Vagina (tissue), 2 donors: ENCODE measurements at regions not wholly inside any gene's neighbourhood (a gene's known extent, or its start where the extent isn't known, plus 50 kb on each side); places are given as distances from the start of the nearest gene placed in this dataset.

ENCODE experiments used
- DNase-seq, 2 donors: peaks; one replicate each; pipeline ENCODE4 v3.0.0-alpha.2; 2017; ENCODE audit errors: extremely low spot score in 2 of 2
- H3K27ac ChIP-seq: fragments of 200-600 bp; sonication (generic); one replicate; pipeline ENCODE4 v1.5.1; 2019
- H3K27me3 ChIP-seq: fragments of 200-600 bp; sonication (generic); one replicate; pipeline ENCODE4 v1.5.1; 2019
- H3K36me3 ChIP-seq, 2 donors: fragments of 200-600 bp; sonication (generic); one replicate each; pipeline ENCODE4 v1.5.1; 2017 to 2019
- H3K4me1 ChIP-seq: fragments of 200-600 bp; sonication (generic); one replicate; pipeline ENCODE4 v1.5.1; 2019
- H3K4me3 ChIP-seq, 2 donors: fragments of 200-600 bp; sonication (generic); 1 replicate in 1 of 2; 2 replicates in 1 of 2; pipeline ENCODE4 v1.5.1; 2016 to 2019
- H3K9me3 ChIP-seq: fragments of 200-600 bp; sonication (generic); one replicate; pipeline ENCODE4 v1.5.1; 2019
- POLR2A ChIP-seq, 2 donors: fragments of 450-650 bp; IDR thresholded peaks; one replicate each; pipeline ENCODE4 v1.6.1; 2017; ENCODE audit warnings: antibody characterized with exemption in 2 of 2, mild to moderate bottlenecking in 2 of 2, moderate library complexity in 2 of 2
- POLR2AphosphoS5 ChIP-seq, 2 donors: sonication (generic); formaldehyde crosslinking; IDR thresholded peaks; one replicate each; pipeline ENCODE4 v1.9.0; 2017; ENCODE audit warnings: antibody characterized with exemption in 2 of 2, mild to moderate bottlenecking in 2 of 2, low read depth in 1 of 2; ENCODE audit not compliant: insufficient read depth in 1 of 2
- intact Hi-C: fragments of 100-400 bp; cut with DNase I; formaldehyde crosslinking; loops from one replicate; pipeline ENCODE4 v1.15.1; 2023
- TF ChIP-seq, protein P1 (sequence below), 3 experiments: fragments of 450-650 bp in 2 of 3; fragments of 200-600 bp in 1 of 3; sonication (generic) in 1 of 3; IDR thresholded peaks; one replicate each; pipeline ENCODE4 v1.5.1; 2017 to 2019; ENCODE audit warnings: antibody characterized with exemption in 3 of 3, mild to moderate bottlenecking in 2 of 3, moderate library complexity in 2 of 3

DNA sequence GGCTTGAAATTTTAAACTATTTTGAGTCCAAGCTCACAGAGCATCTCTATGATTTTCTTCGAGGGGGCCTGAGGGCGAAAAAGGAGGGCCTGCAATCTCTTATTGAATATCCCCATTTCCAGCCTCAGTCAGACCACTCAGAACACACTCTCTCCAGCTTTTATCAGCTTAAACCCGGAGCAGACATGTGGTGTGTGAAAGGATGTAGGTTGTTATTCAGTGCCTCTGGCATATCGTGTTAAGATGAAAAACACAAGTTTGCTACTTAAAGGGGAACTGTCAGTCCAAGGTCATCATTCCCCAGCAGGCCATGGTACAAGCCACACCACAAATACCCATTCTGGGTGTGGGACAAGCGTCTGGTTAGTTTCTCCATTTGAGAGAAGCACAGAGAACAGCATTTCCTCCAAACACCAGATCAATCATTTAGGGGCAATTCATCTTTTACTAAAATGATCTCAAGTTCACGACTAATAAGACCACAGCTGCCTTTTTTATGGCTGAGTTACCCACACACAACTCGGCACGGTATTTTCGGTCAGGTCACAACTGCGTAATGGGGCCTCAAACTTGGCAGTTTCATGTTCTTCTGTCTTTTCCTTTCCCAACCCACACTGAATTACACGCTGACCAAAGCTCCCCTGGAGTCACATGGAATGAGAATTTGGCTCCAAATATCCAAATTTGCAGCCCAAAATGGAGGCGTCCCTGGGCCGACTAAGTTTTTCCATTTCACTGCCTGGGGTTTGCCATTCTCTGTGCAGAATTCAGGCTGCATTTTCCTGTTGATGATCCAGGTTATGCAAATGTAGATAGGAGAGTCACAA lies 188.4 kb downstream of the SEM1 start:
- no peaks in the 10 kb centered on the region for H3K27me3 ChIP-seq
- no peak for DNase-seq
- intact Hi-C loops, result no loop called here
- TF ChIP-seq POLR2AphosphoS5 (IDR thresholded peaks at IDR 0.05; ENCODE audit: insufficient read depth in 1 of 2, low read depth in 1 of 2) (no peak), POLR2A (IDR thresholded peaks at IDR 0.05) (no peak)
- TF ChIP-seq, protein P1, sequence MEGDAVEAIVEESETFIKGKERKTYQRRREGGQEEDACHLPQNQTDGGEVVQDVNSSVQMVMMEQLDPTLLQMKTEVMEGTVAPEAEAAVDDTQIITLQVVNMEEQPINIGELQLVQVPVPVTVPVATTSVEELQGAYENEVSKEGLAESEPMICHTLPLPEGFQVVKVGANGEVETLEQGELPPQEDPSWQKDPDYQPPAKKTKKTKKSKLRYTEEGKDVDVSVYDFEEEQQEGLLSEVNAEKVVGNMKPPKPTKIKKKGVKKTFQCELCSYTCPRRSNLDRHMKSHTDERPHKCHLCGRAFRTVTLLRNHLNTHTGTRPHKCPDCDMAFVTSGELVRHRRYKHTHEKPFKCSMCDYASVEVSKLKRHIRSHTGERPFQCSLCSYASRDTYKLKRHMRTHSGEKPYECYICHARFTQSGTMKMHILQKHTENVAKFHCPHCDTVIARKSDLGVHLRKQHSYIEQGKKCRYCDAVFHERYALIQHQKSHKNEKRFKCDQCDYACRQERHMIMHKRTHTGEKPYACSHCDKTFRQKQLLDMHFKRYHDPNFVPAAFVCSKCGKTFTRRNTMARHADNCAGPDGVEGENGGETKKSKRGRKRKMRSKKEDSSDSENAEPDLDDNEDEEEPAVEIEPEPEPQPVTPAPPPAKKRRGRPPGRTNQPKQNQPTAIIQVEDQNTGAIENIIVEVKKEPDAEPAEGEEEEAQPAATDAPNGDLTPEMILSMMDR (IDR thresholded peaks at IDR 0.05), result no peak
- H3K9me3 ChIP-seq, result no peaks in the 10 kb centered on the region
- no peak overlapping the region for H3K27ac ChIP-seq
- H3K36me3 ChIP-seq, result no peaks in the 10 kb centered on the region
- H3K4me3 ChIP-seq, result no peak overlapping the region
- H3K4me1 ChIP-seq, result no peaks in the 10 kb centered on the region

- no peaks in the 10 kb centered on the region for H3K4me1 ChIP-seq
- no peaks in the 10 kb centered on the region for H3K36me3 ChIP-seq
- H3K4me3 ChIP-seq, result no peak overlapping the region
- no peaks in the 10 kb centered on the region for H3K27me3 ChIP-seq
- H3K27ac ChIP-seq, result no peak overlapping the region
- H3K9me3 ChIP-seq, result no peaks in the 10 kb centered on the region
- TF ChIP-seq, protein P1 (IDR thresholded peaks at IDR 0.05), result no peak
- peak in 1 of 2 donors; percentile 30 for TF ChIP-seq POLR2AphosphoS5 (IDR thresholded peaks at IDR 0.05; ENCODE audit: insufficient read depth in 1 of 2, low read depth in 1 of 2)
- no peak for DNase-seq
- intact Hi-C loops, result no loop called here
Observed at GRCh38 chr7:96508371-96508770, 186.5 kb upstream of the SLC25A13 start.

- H3K4me3 ChIP-seq, result no peak overlapping the region
- TF ChIP-seq POLR2A (IDR thresholded peaks at IDR 0.05), result no peak
- TF ChIP-seq, protein P1 (IDR thresholded peaks at IDR 0.05), result no peak
- no peak for TF ChIP-seq POLR2AphosphoS5 (IDR thresholded peaks at IDR 0.05; ENCODE audit: insufficient read depth in 1 of 2, low read depth in 1 of 2)
- H3K27me3 ChIP-seq, result no peaks in the 10 kb centered on the region
- H3K9me3 ChIP-seq, result no peaks in the 10 kb centered on the region
- no peak for DNase-seq
- no peaks in the 10 kb centered on the region for H3K36me3 ChIP-seq
- no peaks in the 10 kb centered on the region for H3K4me1 ChIP-seq
- intact Hi-C loops, result no loop called here
- H3K27ac ChIP-seq, result no peak overlapping the region
Observed at GRCh38 chr7:96503597-96503996, 181.7 kb upstream of the SLC25A13 start.

DNA sequence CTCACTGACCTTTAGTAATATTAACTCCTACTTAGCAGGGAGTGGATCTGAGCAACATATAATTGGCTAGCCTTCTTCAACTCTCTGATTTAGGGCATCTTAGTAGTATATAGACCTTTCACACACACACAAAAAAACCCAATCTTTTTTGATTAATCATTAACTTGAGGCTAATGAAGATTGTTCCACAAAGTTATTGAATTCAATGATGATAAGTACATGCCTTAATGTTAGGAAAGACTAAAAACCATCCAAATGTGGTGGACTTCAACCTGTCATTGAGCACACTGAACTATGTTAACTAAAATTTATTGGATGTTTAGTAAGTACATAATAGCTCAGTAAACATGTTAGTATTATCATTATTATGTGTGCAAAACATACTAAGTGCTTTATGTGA lies 179.4 kb upstream of the SLC25A13 start:
- H3K27ac ChIP-seq, result no peak overlapping the region
- intact Hi-C loops, result no loop called here
- H3K4me3 ChIP-seq, result no peak overlapping the region
- no peak for DNase-seq
- H3K4me1 ChIP-seq, result no peaks in the 10 kb centered on the region
- no peak for TF ChIP-seq POLR2A (IDR thresholded peaks at IDR 0.05)
- no peak for TF ChIP-seq POLR2AphosphoS5 (IDR thresholded peaks at IDR 0.05; ENCODE audit: insufficient read depth in 1 of 2, low read depth in 1 of 2)
- TF ChIP-seq, protein P1 (IDR thresholded peaks at IDR 0.05), result no peak
- no peaks in the 10 kb centered on the region for H3K36me3 ChIP-seq
- H3K9me3 ChIP-seq, result no peaks in the 10 kb centered on the region
- no peaks in the 10 kb centered on the region for H3K27me3 ChIP-seq

GRCh38 chr7:96499532-96499931 lies 177.6 kb upstream of the SLC25A13 start:
- Histone ChIP-seq H3K27me3 (no peaks in the 10 kb centered on the region), H3K36me3 (no peaks in the 10 kb centered on the region), H3K4me3 (no peak overlapping the region), H3K9me3 (no peaks in the 10 kb centered on the region), H3K27ac (no peak overlapping the region), H3K4me1 (no peaks in the 10 kb centered on the region)
- TF ChIP-seq, protein P1 (IDR thresholded peaks at IDR 0.05), result no peak
- TF ChIP-seq POLR2AphosphoS5 (IDR thresholded peaks at IDR 0.05; ENCODE audit: insufficient read depth in 1 of 2, low read depth in 1 of 2), result no peak
- intact Hi-C loops, result no loop called here
- DNase-seq, result no peak
